AG04450 (cell line): ENCODE measurements at regions not wholly inside any gene's neighbourhood (a gene's known extent, or its start where the extent isn't known, plus 50 kb on each side); places are given as distances from the start of the nearest gene placed in this dataset.

Experiments used
- CTCF ChIA-PET: fragments of 300-600, 350-600 bp; formaldehyde crosslinking; extraction: SDS; loops from one replicate; lab custom pipeline; 2022; ENCODE audit warnings: antibody characterized with exemption, inconsistent platforms; lab: Charles Lee
- POLR2A ChIA-PET: fragments of 350-600 bp; formaldehyde crosslinking; extraction: SDS; loops from one replicate; lab custom pipeline; 2021; ENCODE audit warnings: antibody characterized with exemption, inconsistent platforms; lab: Yijun Ruan, JAX
- DNase-seq: peaks from one replicate; pipeline ENCODE4 v3.0.0-alpha.2; 2011; ENCODE audit warnings: low read depth, low spot score
- H3K27ac ChIP-seq: one replicate; pipeline ENCODE4 v1.5.1; 2012; ENCODE audit warnings: low read depth, low read length, control low read depth
- H3K27me3 ChIP-seq: one replicate; pipeline ENCODE4 v1.6.0; 2012; ENCODE audit warnings: low read length; ENCODE audit not compliant: control insufficient read depth, insufficient read depth
- H3K4me3 ChIP-seq: 2 replicates; pipeline ENCODE4 v1.5.1; 2011; ENCODE audit warnings: mild to moderate bottlenecking, low read depth, low read length, control low read depth
- H3K9me3 ChIP-seq: 2 replicates; pipeline ENCODE4 v1.5.1; 2012; ENCODE audit warnings: low read length; ENCODE audit not compliant: control insufficient read depth, insufficient read depth
- TF ChIP-seq, protein P1 (sequence below): IDR thresholded peaks from 2 replicates; pipeline ENCODE4 v1.5.1; 2011; ENCODE audit warnings: low read depth, low read length, control low read depth, inconsistent platforms

DNA sequence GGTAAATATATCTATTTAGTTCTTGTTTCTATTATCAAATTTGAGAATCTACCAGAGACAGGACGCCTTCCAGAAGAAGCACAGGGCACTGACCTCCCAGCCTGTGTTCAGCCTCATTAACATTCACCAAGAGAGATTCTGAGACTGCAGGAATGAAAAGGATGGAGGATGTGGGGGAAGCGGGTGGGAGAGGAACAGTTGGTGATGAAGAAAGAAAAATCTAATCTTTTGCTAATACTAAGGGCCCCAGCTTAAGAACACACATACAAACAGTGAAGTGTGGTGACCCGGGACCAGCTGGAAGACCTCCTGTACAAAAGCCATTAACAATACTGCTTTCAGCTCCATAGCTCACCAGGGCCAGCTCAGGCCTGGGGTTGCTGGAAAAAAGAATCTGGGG, 160.5 kb downstream of the NUAK1 start:
- no peak for DNase-seq
- CTCF ChIA-PET, result interaction anchor here (0.7 to 1.4 kb wide), 4 partner anchors 10 to 273 kb away, joined by 3 to 6 read pairs (median 3); no protein-coding TSS in a partner anchor
- no peaks in the 10 kb centered on the region; the same call in 1 of the 2 replicates for H3K9me3 ChIP-seq
- no peak overlapping the region for H3K4me3 ChIP-seq
- no peaks in the 10 kb centered on the region for H3K27me3 ChIP-seq
- POLR2A ChIA-PET, result interaction anchor here (0.7 to 1.6 kb wide), 7 partner anchors 9 to 106 kb away, joined by 3 to 8 read pairs (median 5); no protein-coding TSS in a partner anchor
- TF ChIP-seq, protein P1, sequence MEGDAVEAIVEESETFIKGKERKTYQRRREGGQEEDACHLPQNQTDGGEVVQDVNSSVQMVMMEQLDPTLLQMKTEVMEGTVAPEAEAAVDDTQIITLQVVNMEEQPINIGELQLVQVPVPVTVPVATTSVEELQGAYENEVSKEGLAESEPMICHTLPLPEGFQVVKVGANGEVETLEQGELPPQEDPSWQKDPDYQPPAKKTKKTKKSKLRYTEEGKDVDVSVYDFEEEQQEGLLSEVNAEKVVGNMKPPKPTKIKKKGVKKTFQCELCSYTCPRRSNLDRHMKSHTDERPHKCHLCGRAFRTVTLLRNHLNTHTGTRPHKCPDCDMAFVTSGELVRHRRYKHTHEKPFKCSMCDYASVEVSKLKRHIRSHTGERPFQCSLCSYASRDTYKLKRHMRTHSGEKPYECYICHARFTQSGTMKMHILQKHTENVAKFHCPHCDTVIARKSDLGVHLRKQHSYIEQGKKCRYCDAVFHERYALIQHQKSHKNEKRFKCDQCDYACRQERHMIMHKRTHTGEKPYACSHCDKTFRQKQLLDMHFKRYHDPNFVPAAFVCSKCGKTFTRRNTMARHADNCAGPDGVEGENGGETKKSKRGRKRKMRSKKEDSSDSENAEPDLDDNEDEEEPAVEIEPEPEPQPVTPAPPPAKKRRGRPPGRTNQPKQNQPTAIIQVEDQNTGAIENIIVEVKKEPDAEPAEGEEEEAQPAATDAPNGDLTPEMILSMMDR, result no peak
- H3K27ac ChIP-seq, result no peak overlapping the region

DNA sequence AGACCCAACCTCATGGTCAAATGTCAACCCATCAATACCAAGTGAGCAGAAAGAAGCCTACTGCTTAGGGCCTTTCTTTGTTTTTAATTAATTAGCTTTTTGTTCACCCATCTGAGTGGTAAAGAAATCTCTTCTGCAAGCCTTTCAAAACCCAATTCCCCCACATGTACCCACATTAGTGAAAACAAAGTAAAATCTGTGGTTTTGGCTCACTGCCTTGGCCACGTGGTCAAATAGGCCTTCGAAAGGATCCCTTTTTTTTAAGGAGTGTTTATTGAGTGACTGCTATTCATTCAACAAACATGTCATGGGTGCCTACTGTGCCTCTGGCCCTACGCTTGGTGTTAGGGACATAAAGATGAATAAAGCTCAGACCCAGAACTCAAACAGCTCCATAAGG, 160.1 kb downstream of the NUAK1 start:
- H3K27me3 ChIP-seq, result no peaks in the 10 kb centered on the region
- DNase-seq, result no peak
- no peaks in the 10 kb centered on the region; the same call in 1 of the 2 replicates for H3K9me3 ChIP-seq
- TF ChIP-seq, protein P1, result no peak
- H3K4me3 ChIP-seq, result no peak overlapping the region
- ChIA-PET POLR2A (interaction anchor here (1.5 to 1.6 kb wide), 3 partner anchors 14 to 80 kb away, joined by 3 to 8 read pairs (median 5); no protein-coding TSS in a partner anchor), CTCF (interaction anchor here (0.7 to 1.4 kb wide), 3 partner anchors 10 to 245 kb away, joined by 3 to 6 read pairs (median 3); no protein-coding TSS in a partner anchor)
- no peak overlapping the region for H3K27ac ChIP-seq

DNA sequence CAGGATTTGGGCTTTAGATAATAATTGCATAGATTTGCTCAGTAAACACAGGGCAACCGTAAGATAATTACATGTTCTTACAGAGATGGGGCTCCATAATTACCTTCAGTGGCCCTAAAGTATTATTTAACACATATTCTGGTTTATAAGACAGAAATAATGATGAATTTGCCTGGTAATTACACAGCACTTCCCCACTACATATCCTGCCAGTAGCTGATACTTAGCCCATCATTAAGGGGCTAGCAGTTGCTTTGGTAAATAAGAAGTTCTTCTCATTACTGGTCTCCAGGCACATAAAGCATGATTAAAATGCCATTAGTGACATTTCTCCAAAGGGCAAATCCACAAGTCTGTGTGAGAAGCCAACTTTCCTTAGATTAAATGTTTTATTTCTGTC, 158.7 kb downstream of the NUAK1 start:
- Histone ChIP-seq H3K9me3 (no peaks in the 10 kb centered on the region; the same call in 1 of the 2 replicates), H3K27me3 (no peaks in the 10 kb centered on the region), H3K27ac (no peak overlapping the region), H3K4me3 (no peak overlapping the region)
- no peak for DNase-seq
- ChIA-PET CTCF (no interaction called here), POLR2A (no interaction called here)
- TF ChIP-seq, protein P1, result no peak

DNA sequence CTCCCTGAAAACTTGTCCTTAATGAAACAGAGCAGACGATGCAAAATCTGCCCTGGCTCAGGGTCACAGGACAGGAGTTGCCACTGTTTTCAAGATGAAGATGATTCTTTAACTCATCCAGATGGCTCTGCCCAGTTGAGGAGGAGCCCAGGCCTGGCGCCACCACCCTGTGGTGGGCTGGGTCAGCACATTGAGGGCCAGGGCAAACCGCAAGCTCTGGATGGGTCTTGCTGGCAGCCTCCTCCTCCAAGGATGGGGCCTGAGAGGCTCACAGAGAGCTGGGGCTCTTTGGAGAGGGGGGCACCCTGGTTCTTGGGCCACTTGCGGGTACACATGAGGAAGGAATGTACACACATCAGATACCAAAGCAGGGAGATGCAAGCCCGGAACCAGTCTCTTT, 158.2 kb downstream of the NUAK1 start:
- Histone ChIP-seq H3K9me3 (no peaks in the 10 kb centered on the region), H3K27ac (no peak overlapping the region), H3K27me3 (no peaks in the 10 kb centered on the region), H3K4me3 (no peak overlapping the region)
- ChIA-PET POLR2A (no interaction called here), CTCF (no interaction called here)
- no peak for DNase-seq
- TF ChIP-seq, protein P1, result no peak

DNA sequence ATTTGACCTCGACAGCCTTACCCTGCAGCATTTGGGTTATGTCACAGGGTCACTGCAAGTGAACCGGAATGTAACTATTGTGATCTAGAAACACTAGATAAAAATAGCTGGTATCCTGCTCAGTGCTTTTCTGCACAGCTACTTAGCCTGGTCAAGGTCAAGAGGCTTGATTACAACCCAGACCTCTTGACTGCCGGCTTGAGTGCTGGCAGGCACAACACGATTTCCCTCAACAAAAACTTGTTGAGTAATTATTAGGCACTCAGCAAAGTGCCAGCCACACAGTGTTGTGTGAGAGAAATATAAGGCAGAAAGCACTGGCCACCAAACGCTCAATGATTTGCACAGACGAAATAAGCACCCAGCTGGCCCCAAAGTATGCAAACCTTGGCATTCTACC, 156.7 kb downstream of the NUAK1 start:
- POLR2A ChIA-PET, result no interaction called here
- CTCF ChIA-PET, result no interaction called here
- no peak overlapping the region for H3K4me3 ChIP-seq
- H3K27ac ChIP-seq, result no peak overlapping the region
- H3K27me3 ChIP-seq, result no peaks in the 10 kb centered on the region
- DNase-seq, result no peak
- no peaks in the 10 kb centered on the region for H3K9me3 ChIP-seq
- TF ChIP-seq, protein P1, result no peak
